DOHH2 (cell line): ENCODE measurements at regions not wholly inside any gene's neighbourhood (a gene's known extent, or its start where the extent isn't known, plus 50 kb on each side); places are given as distances from the start of the nearest gene placed in this dataset.

Source experiments
- H3F3A ChIP-seq: fragments of 200-600 bp; sonication (generic), shearing (Covaris generic); 2 replicates; pipeline ENCODE4 v1.6.0; 2016; ENCODE audit warnings: antibody characterized with exemption, mild to moderate bottlenecking; ENCODE audit not compliant: control insufficient read depth, insufficient read depth
- H3K27ac ChIP-seq: fragments of 200-600 bp; sonication (generic); 2 replicates; pipeline ENCODE4 v1.5.1; 2014; ENCODE audit warnings: low read depth, mild to moderate bottlenecking, low read length, moderate library complexity
- H3K27me3 ChIP-seq: fragments of 200-600 bp; sonication (generic); 2 replicates; pipeline ENCODE4 v1.6.1; 2014; ENCODE audit warnings: mild to moderate bottlenecking, low read length, mixed read lengths; ENCODE audit not compliant: control insufficient read depth
- H3K36me3 ChIP-seq: fragments of 200-600 bp; sonication (generic); 2 replicates; pipeline ENCODE4 v1.6.1; 2014; ENCODE audit warnings: mild to moderate bottlenecking, low read length, moderate library complexity, mixed read lengths; ENCODE audit not compliant: control insufficient read depth
- H3K4me1 ChIP-seq: fragments of 200-600 bp; sonication (generic); 2 replicates; pipeline ENCODE4 v1.6.1; 2014; ENCODE audit warnings: mild to moderate bottlenecking, low read length, mixed read lengths; ENCODE audit not compliant: control insufficient read depth
- H3K4me2 ChIP-seq: fragments of 200-600 bp; sonication (generic); 2 replicates; pipeline ENCODE4 v1.6.0; 2014; ENCODE audit warnings: mild to moderate bottlenecking, low read length, moderate library complexity
- H3K4me3 ChIP-seq: fragments of 200-600 bp; sonication (generic); 2 replicates; pipeline ENCODE4 v1.5.1; 2014; ENCODE audit warnings: mild to moderate bottlenecking, low read length, mixed read lengths
- H3K79me2 ChIP-seq: fragments of 200-600 bp; sonication (generic); 2 replicates; pipeline ENCODE4 v1.6.1; 2014; ENCODE audit warnings: mild to moderate bottlenecking, low read length, mixed read lengths; ENCODE audit not compliant: control insufficient read depth
- H3K9me2 ChIP-seq: fragments of 200-600 bp; sonication (generic); replicated peaks from 2 replicates; pipeline ENCODE4 v1.6.1; 2014; ENCODE audit warnings: mild to moderate bottlenecking, low read length, mixed read lengths; ENCODE audit not compliant: control insufficient read depth
- H3K9me3 ChIP-seq: fragments of 200-600 bp; sonication (generic); 2 replicates; pipeline ENCODE4 v1.6.1; 2014; ENCODE audit warnings: antibody characterized with exemption, low read length, mixed read lengths; ENCODE audit not compliant: control insufficient read depth, insufficient read depth
- H4K20me1 ChIP-seq: fragments of 200-600 bp; sonication (generic); 2 replicates; pipeline ENCODE4 v1.6.0; 2014; ENCODE audit warnings: low read depth, mild to moderate bottlenecking, antibody characterized with exemption, low read length, moderate library complexity; ENCODE audit not compliant: control insufficient read depth, insufficient read depth
- EZH2phosphoT487 ChIP-seq: fragments of 200-600 bp; sonication (generic); IDR thresholded peaks from 2 replicates; pipeline ENCODE4 v1.6.1; 2017; ENCODE audit warnings: borderline replicate concordance, mild to moderate bottlenecking, antibody characterized with exemption, low read length, moderate library complexity, mixed read lengths
- TF ChIP-seq, protein P1 (sequence below): fragments of 200-600 bp; sonication (generic); IDR thresholded peaks from one replicate; pipeline ENCODE4 v1.5.1; 2014; ENCODE audit warnings: antibody characterized with exemption, mild to moderate bottlenecking, low read depth, low read length; ENCODE audit not compliant: poor library complexity, severe bottlenecking

DNA sequence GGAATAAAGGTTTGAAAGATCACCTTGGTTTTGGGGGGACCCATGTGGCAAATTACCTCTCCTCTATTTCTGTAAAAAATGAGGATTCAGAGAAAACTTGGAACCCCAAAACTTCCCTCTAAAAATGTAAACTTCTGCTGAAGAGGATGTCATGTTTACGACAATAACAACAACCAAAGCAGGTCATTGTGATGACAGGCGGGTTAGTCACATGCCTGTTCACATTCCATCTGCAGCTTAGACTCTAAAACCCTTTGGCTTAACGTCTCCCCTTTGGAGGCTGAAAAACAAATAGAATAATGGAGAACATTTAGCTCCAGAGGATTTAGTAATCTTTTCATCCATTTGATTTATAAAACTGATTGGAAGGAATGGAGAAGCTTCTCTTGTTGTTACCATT lies 75.0 kb upstream of the FAM9C start:
- no peak overlapping the region for H3K27ac ChIP-seq
- H3K79me2 ChIP-seq: no peaks in the 10 kb centered on the region
- H3K9me3 ChIP-seq: no peaks in the 10 kb centered on the region
- H3K27me3 ChIP-seq: no peaks in the 10 kb centered on the region
- H3F3A ChIP-seq: no peaks in the 10 kb centered on the region
- no peaks in the 10 kb centered on the region for H4K20me1 ChIP-seq
- no peak overlapping the region for H3K4me3 ChIP-seq
- H3K4me1 ChIP-seq: peaks cover 8% of the 10 kb centered on the region
- no peak for TF ChIP-seq EZH2phosphoT487
- TF ChIP-seq, protein P1, sequence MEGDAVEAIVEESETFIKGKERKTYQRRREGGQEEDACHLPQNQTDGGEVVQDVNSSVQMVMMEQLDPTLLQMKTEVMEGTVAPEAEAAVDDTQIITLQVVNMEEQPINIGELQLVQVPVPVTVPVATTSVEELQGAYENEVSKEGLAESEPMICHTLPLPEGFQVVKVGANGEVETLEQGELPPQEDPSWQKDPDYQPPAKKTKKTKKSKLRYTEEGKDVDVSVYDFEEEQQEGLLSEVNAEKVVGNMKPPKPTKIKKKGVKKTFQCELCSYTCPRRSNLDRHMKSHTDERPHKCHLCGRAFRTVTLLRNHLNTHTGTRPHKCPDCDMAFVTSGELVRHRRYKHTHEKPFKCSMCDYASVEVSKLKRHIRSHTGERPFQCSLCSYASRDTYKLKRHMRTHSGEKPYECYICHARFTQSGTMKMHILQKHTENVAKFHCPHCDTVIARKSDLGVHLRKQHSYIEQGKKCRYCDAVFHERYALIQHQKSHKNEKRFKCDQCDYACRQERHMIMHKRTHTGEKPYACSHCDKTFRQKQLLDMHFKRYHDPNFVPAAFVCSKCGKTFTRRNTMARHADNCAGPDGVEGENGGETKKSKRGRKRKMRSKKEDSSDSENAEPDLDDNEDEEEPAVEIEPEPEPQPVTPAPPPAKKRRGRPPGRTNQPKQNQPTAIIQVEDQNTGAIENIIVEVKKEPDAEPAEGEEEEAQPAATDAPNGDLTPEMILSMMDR: no peak
- no peak overlapping the region for H3K4me2 ChIP-seq
- H3K36me3 ChIP-seq: no peaks in the 10 kb centered on the region
- no peaks in the 10 kb centered on the region for H3K9me2 ChIP-seq

DNA sequence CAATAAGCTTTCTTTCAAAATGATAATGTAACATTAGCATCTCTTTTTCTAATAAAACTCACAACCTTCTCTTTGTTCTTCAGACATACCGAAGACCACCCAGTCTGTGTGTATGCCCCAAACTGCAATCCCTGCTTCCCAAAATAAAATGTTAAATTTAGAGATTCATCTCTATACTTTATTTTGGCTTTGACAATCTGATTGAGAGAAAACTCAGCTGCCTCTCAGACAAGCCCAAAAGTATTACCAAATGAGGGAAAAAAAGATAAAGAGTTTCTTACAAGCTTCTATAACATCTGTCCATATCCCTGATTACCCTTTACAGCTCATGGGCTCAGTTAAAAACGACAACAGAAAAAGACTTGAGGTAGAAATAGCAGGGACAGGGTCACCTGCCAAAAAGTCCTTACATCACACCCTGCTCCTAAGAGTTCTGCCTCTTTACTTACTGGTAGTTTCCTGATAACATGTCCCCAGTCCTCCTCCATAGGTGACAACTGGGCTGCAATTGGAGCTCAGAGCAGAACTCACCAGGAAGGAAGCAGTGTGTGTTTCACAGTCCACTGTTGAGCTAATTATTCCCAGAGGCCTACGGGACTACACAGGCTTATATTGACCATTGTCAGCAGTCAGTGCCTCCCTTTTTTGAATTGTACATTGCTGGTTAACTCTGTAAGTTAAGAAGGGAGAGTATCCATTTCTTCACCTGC lies 70.9 kb upstream of the FAM9C start:
- no peak overlapping the region for H3K27ac ChIP-seq
- TF ChIP-seq, protein P1: no peak
- no peak for TF ChIP-seq EZH2phosphoT487
- no peaks in the 10 kb centered on the region for H4K20me1 ChIP-seq
- no peaks in the 10 kb centered on the region for H3F3A ChIP-seq
- no peaks in the 10 kb centered on the region for H3K9me2 ChIP-seq
- H3K4me3 ChIP-seq: no peak overlapping the region
- no peak overlapping the region for H3K4me2 ChIP-seq
- H3K9me3 ChIP-seq: no peaks in the 10 kb centered on the region
- no peaks in the 10 kb centered on the region for H3K36me3 ChIP-seq
- H3K79me2 ChIP-seq: no peaks in the 10 kb centered on the region
- H3K27me3 ChIP-seq: no peaks in the 10 kb centered on the region
- H3K4me1 ChIP-seq: no peaks in the 10 kb centered on the region

DNA sequence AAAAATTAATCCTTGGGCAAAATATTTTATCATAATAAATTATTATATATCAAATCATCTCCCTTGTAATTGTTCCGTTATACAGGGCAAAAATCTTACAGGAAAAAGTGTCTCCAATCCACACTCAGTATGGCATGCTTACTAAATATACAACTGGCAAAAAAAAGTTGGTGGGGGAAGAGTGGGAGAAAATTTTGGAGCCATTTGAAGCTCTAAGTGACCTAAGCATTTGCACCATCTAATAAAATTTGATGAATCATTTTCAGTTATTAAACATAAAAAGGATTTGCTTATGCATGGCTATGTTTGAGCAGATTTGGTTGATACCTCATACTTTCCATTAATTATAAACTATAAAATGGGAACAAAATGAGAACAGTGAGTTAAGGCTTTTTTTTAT lies 68.1 kb upstream of the FAM9C start:
- H3K4me3 ChIP-seq: no peak overlapping the region
- H3K36me3 ChIP-seq: no peaks in the 10 kb centered on the region
- TF ChIP-seq, protein P1: no peak
- no peak for TF ChIP-seq EZH2phosphoT487
- H3K4me1 ChIP-seq: peaks cover 3% of the 10 kb centered on the region; the same call in 1 of the 2 replicates
- H3K27ac ChIP-seq: no peak overlapping the region
- H3K4me2 ChIP-seq: no peak overlapping the region
- H3K9me2 ChIP-seq: no peaks in the 10 kb centered on the region
- no peaks in the 10 kb centered on the region for H3K9me3 ChIP-seq
- no peaks in the 10 kb centered on the region for H3K79me2 ChIP-seq
- no peaks in the 10 kb centered on the region for H4K20me1 ChIP-seq
- no peaks in the 10 kb centered on the region for H3F3A ChIP-seq
- H3K27me3 ChIP-seq: no peaks in the 10 kb centered on the region
